ENCODE measurements at regions not wholly inside any gene's neighbourhood (a gene's known extent, or its start where the extent isn't known, plus 50 kb on each side); places are given as distances from the start of the nearest gene placed in this dataset.

DNA sequence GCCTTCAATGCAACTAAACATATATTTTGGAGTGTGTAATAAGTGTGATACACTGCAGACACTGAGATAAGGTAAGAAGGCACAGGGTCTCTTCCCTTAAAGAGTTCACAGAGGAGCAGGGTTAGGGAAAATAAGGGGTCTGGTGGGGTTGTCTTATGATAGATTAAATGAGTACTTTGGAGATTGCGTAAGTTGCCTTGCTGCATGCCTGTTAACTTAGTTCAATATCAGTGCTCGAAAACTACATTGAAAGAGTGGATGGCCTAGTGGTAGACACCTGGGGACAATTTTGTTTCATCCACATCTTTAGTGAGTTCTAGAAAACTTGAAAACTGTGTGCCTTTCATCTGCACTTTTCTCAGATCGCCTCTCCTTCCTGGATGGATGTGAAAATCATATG is 123.2 kb upstream of the BTBD3 start:
- no peak for DNase-seq

DNA sequence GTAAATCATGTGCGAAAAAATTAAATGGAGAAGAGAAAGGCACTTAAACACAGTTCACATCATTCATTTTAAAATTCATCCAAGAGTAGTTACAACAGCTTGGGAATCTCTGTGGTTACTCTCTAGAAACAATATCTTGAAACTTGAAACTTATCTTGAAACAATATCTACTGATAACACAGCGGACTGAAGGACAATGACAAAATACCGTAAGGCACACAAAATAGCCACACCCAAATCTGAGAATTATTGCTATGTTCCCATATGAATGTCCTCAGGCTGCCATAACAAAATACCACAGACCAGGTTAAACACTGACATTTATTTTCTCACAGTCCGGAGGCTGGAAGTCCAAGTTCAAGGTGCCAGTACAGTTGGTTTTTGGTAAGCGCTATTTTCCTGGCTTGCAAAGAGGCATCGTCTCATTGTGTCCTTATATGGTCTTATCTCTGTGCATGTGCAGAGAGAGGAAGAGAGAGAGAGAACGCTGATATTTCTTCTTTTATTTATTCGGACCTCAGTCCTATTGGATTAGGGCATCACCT is 122.5 kb upstream of the BTBD3 start:
- no peak for DNase-seq

GRCh38 chr20:11796026-11796425 is 121.7 kb upstream of the BTBD3 start:
- DNase-seq, result no peak

GRCh38 chr20:11797156-11797555 is 120.5 kb upstream of the BTBD3 start:
- no peak for DNase-seq

GRCh38 chr20:11799281-11799684 is 118.4 kb upstream of the BTBD3 start:
- no peak for DNase-seq

GRCh38 chr20:11807054-11808048 is 110.3 kb upstream of the BTBD3 start:
- DNase-seq, result no peak

- DNase-seq, result no peak
These were observed 108.9 kb upstream of the BTBD3 start for GRCh38 chr20:11808841-11809240.

DNA sequence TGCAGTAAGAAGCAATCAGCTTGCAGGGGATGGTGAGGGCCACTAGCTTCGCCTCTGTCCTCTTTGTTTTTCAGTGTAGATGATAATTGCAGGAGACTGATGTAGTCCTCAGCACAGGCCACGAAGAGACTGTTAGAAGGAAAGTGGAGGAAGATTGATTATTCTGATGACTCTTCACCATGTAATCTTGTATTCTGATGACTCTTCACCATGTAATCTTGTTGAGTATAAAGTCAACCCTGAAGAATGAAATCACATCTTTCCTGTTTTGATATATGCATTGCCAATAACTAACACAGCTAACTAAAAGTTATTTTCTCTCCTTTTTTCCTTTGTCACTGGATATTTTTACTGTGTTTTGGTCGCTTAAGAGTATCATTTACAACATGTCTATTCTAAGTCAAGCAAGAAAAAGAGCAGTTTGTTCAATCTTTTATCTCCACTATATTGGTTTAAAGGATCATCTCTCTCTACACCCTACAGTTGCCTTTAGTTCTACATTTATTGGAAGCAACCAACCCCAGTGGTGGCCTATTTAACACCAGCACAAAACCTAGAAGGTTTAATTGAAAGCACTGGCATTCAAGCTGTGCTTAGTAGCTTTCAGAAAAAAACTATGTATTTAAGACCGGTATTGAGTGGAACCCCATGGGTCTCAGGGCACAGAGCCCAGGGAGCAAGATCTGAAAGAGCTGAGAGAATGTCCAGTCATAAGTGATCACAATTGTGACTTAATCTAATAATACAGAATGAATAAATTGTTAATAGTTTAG is 107.2 kb upstream of the BTBD3 start:
- no peak for DNase-seq

DNA sequence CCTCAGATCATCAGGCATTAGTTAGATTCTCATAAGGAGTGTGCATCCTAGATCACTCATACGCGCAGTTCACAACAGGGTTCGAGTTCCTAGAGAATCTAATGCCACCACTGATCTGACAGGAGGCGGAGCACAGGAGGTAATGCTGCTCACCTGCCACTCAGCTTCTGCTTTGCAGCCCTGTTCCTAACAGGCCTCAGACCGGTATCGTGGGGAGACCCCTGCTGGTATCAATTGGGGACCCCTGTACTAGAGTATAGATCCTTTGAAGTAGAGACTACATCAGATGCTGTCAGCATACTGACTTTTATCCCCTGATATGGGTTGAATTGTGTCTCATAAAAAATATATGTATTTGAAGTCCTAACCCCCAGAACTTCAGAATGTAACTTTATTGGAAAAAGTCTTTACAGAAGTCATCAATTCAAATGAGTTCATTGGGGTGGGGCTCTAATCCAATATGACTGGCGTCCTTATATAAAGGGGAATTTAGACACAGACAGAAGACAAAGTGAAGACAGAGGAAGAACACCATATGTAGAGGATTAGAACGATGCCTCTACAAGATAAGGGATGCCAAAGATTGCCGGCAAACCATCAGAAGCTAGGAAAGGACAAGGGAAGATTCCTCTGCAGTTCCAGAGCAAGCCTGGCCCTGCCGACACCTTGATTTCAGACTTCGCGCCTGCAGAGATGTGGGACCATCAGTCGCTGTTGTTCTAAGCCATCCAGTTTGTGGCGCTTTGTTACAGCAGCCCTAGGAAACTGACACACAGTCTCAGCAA is 104.4 kb upstream of the BTBD3 start:
- no peak for DNase-seq

DNA sequence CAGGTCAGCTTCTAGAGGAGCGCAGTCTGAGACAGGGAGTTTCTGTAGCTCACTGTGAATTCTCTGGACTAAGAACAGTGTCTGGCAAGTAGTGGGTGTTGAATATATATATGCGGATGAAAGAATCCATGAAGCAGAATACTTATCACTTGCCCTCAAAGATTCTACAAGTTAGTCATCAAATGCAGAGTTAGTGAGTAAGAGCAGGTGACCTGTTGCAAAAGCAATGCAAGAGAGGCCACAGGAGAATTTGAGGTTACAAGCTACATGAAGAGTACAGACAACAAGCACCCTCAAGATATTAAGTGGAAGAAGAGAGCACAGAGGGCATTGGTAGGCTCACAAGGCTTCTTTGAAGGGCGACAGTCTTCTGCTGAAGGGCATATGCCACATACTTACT is 103.4 kb upstream of the BTBD3 start:
- DNase-seq, result no peak

GRCh38 chr20:11820838-11821237 is 96.9 kb upstream of the BTBD3 start:
- no peak for DNase-seq

DNA sequence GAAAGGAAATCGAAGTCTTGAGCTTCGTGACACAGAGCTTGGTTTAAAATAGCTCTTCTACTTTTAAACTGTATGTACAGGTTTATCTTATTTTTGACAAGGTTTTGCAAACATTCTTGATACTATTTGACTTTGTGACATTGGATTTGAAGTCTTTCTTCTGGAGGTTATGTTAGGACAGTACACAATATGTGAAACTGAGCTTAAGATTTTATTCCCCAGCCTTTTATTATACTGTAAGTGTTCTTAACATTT is 95.2 kb upstream of the BTBD3 start:
- no peak for DNase-seq

DNA sequence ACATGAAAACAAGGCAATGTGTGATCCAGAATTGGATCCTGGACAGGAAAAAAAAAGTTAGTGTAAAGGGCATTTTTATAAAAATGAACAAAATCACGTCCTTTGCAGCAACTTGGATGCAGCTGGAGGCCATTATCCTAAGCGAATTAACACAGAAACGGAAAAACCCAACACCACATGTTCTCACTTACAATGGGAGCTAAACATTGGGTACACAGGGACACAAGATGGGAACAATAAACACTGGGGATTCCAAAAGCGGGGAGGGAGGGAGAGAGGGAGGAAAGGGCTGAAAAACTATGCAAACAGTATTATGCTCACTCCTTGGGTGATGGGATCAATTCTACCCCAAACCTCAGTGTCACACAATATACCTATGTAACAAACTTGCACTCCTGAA is 91.4 kb upstream of the BTBD3 start:
- DNase-seq, result no peak

DNA sequence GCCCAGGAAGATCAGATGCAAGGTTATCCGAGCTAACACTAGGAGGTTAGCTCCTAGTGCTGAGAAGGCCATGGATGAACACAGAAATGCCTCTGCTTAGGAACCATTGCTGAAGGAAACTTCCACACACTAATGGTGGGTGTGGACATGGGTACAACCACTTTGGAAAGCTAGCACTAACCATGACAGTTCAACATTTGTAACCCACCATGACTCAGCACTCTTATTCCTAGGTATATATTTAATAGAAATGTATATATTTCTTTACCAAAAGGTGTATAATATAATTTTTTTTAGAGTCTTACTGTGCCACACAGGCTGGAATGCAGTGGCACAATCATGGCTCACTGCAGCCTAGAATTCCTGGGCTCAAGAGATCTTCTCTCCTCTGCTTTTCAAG is 85.3 kb upstream of the BTBD3 start:
- no peak for DNase-seq

DNA sequence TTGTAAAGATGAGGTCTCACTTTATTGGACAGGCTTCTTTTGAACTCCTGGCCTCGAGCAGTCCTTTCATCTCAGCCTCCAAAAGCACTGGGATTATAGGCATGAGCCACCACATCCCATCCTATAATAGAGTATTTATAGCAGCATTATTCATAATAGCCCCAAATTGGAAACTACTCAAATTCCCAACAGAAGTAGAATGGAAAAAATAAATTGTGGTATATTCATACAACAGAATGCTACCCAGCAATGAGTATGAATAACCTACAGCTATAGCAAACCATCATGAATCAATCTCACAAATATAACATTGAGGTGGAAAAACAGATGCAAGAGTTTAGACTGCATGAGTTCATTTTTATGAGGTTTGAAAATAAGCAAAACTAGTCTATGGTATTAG is 84.8 kb upstream of the BTBD3 start:
- DNase-seq, result no peak

DNA sequence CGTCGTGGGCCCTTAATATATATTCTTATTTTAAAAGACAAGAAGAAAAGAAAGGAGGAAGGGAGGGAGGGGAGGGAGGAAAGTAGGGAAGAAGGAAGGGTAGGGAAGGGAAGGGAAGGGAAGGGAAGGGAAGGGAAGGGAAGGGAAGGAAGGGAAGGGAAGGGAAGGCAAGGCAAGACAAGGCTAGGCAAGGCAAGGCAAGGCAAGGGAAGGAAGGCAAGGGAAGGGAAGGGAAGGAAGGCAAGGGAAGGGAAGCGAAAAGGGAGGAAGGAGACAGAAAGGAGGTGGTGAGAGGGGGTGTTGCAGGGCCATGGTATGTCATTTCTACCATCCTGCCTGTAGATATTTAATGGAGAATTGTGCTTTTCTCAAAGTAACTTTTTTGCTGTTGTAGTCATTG is 83.9 kb upstream of the BTBD3 start:
- no peak for DNase-seq

- DNase-seq, result no peak
These were observed 79.5 kb upstream of the BTBD3 start for GRCh38 chr20:11838076-11838636.

GRCh38 chr20:11841972-11842461 is 75.7 kb upstream of the BTBD3 start:
- no peak for DNase-seq

DNA sequence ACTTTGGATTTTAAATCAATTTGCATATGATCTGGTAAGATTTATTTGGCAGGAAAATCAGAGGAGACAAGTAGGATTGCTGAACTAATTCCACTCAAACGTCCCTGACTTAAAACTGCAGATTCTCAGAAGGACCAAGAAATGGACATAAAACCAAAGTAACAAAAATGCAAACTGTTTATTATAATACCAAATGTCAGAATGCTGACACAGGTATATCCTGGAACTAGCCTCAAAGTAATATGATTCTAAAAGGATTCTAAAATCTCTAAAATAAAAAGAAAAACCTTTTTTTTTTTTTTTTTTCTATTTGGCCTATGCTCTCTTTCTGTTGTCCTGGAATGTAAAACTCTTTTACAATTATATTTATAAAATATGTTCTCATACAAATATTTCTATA is 74.4 kb upstream of the BTBD3 start:
- no peak for DNase-seq

GRCh38 chr20:11844691-11845090 is 73.0 kb upstream of the BTBD3 start:
- DNase-seq, result no peak

- DNase-seq, result no peak
These were observed 72.4 kb upstream of the BTBD3 start for GRCh38 chr20:11845340-11845739.

- DNase-seq, result no peak
These were observed 71.6 kb upstream of the BTBD3 start for GRCh38 chr20:11846131-11846530.

Measured in right kidney (tissue), 1 donor.